IMR-90 (cell line): ENCODE measurements at regions not wholly inside any gene's neighbourhood (a gene's known extent, or its start where the extent isn't known, plus 50 kb on each side); places are given as distances from the start of the nearest gene placed in this dataset.

Source experiments
- ATAC-seq: fragments of 200-7000 bp; cut with Tn5 transposase; 2 replicates; pipeline ENCODE4 v1.9.1; 2020; ENCODE audit warnings: low read depth, mild to moderate bottlenecking, moderate library complexity
- BruUV-seq: library from RNA; stranded (reverse); fragments of 400-500 nt; replicated peaks from 2 replicates; lab custom pipeline; 2021; lab: Mats Ljungman, UMichigan
- CTCF ChIA-PET: fragments of 300-600 bp; formaldehyde crosslinking; extraction: SDS; loops from one replicate; lab custom pipeline; 2021; ENCODE audit warnings: antibody characterized with exemption; lab: Yijun Ruan, JAX
- POLR2A ChIA-PET: fragments of 300-600 bp; sonication (Branson Sonifier 250); formaldehyde crosslinking; loops from one replicate; lab custom pipeline; 2022; ENCODE audit warnings: antibody characterized with exemption; ENCODE audit not compliant: unreplicated experiment; lab: Charles Lee
- DNase-seq: peaks from one replicate; pipeline ENCODE4 v3.0.0; 2013
- H2AFZ ChIP-seq: replicated peaks from 2 replicates; pipeline ENCODE3; 2013; ENCODE audit warnings: low read length, mild to moderate bottlenecking; ENCODE audit not compliant: poor library complexity
- H2AK5ac ChIP-seq: 2 replicates; pipeline ENCODE4 v1.6.1; 2013; ENCODE audit warnings: low read depth, low read length, inconsistent platforms
- H2AK9ac ChIP-seq: replicated peaks from 2 replicates; pipeline ENCODE3; 2013; ENCODE audit warnings: mild to moderate bottlenecking, low read depth, low read length, moderate library complexity; ENCODE audit not compliant: poor library complexity
- H2BK120ac ChIP-seq: 2 replicates; pipeline ENCODE4 v1.6.1; 2013; ENCODE audit warnings: low read depth, low read length, inconsistent platforms
- H2BK15ac ChIP-seq: 3 replicates; pipeline ENCODE4 v1.6.1; 2013; ENCODE audit warnings: low read depth, low read length, inconsistent platforms
- H2BK20ac ChIP-seq: 2 replicates; pipeline ENCODE4 v1.6.1; 2013; ENCODE audit warnings: low read depth, mild to moderate bottlenecking, inconsistent platforms, low read length, moderate library complexity
- H2BK5ac ChIP-seq: 2 replicates; pipeline ENCODE4 v1.6.1; 2013; ENCODE audit warnings: mild to moderate bottlenecking, low read depth, low read length, inconsistent platforms; ENCODE audit not compliant: poor library complexity, severe bottlenecking
- H3K14ac ChIP-seq: replicated peaks from 2 replicates; pipeline ENCODE4 v1.6.1; 2013; ENCODE audit warnings: low read depth, low read length, inconsistent platforms
- H3K18ac ChIP-seq: 2 replicates; pipeline ENCODE4 v1.6.1; 2013; ENCODE audit warnings: low read depth, low read length, control low read depth
- H3K23ac ChIP-seq: 2 replicates; pipeline ENCODE4 v1.6.1; 2013; ENCODE audit warnings: low read depth, low read length, inconsistent platforms
- H3K27ac ChIP-seq: 2 replicates; pipeline ENCODE4 v1.5.1; 2013; ENCODE audit warnings: mild to moderate bottlenecking, control low read depth, low read length; ENCODE audit not compliant: insufficient read depth
- H3K27me3 ChIP-seq: 2 replicates; pipeline ENCODE4 v1.6.1; 2013; ENCODE audit warnings: low read length; ENCODE audit not compliant: control insufficient read depth, insufficient read depth
- H3K36me3 ChIP-seq: 2 replicates; pipeline ENCODE4 v1.6.1; 2013; ENCODE audit warnings: low read length, mixed read lengths; ENCODE audit not compliant: control insufficient read depth, insufficient read depth
- H3K4ac ChIP-seq: 2 replicates; pipeline ENCODE4 v1.6.1; 2013; ENCODE audit warnings: low read depth, low read length, inconsistent platforms
- H3K4me1 ChIP-seq: 2 replicates; pipeline ENCODE4 v1.6.1; 2013; ENCODE audit warnings: low read length, mixed read lengths; ENCODE audit not compliant: control insufficient read depth, insufficient read depth
- H3K4me2 ChIP-seq: 2 replicates; pipeline ENCODE4 v1.6.1; 2013; ENCODE audit warnings: low read depth, mild to moderate bottlenecking, control low read depth, low read length, moderate library complexity
- H3K4me3 ChIP-seq: 2 replicates; pipeline ENCODE4 v1.5.1; 2013; ENCODE audit warnings: low read depth, mild to moderate bottlenecking, control low read depth, low read length, moderate library complexity; ENCODE audit not compliant: insufficient read depth
- H3K56ac ChIP-seq: 2 replicates; pipeline ENCODE4 v1.6.1; 2013; ENCODE audit warnings: low read length, inconsistent platforms; ENCODE audit not compliant: insufficient read depth; ENCODE audit errors: extremely low read depth
- H3K79me1 ChIP-seq, 2 experiments: 2 replicates each; pipeline ENCODE4 v1.6.1; 2013; ENCODE audit warnings: low read length in 2 of 2, inconsistent platforms in 1 of 2, low read depth in 1 of 2
- H3K9ac ChIP-seq: 2 replicates; pipeline ENCODE4 v1.6.1; 2013; ENCODE audit warnings: low read depth, low read length, control low read depth
- H3K9me1 ChIP-seq: 2 replicates; pipeline ENCODE4 v1.6.1; 2013; ENCODE audit warnings: low read length, inconsistent platforms; ENCODE audit not compliant: insufficient read depth
- H3K9me3 ChIP-seq: 2 replicates; pipeline ENCODE4 v1.6.1; 2013; ENCODE audit warnings: low read length; ENCODE audit not compliant: control insufficient read depth, insufficient read depth
- H4K20me1 ChIP-seq: 2 replicates; pipeline ENCODE4 v1.6.1; 2013; ENCODE audit warnings: low read length, inconsistent platforms; ENCODE audit not compliant: insufficient read depth
- H4K5ac ChIP-seq: 2 replicates; pipeline ENCODE4 v1.6.1; 2013; ENCODE audit warnings: mild to moderate bottlenecking, low read depth, low read length, control low read depth
- H4K8ac ChIP-seq, 2 experiments: 2 replicates each; pipeline ENCODE4 v1.6.1; 2013; ENCODE audit warnings: low read depth in 2 of 2, low read length in 2 of 2, control low read depth in 1 of 2, inconsistent platforms in 1 of 2
- H4K91ac ChIP-seq: 2 replicates; pipeline ENCODE4 v1.6.1; 2013; ENCODE audit warnings: low read depth, low read length, inconsistent platforms; ENCODE audit not compliant: insufficient read depth
- CEBPB ChIP-seq: IDR thresholded peaks from 2 replicates; pipeline ENCODE4 v1.6.1; 2012; ENCODE audit warnings: low read depth, low read length, improper control_type of control experiment
- POLR2A ChIP-seq: IDR thresholded peaks from 2 replicates; pipeline ENCODE4 v1.6.1; 2012; ENCODE audit warnings: mild to moderate bottlenecking, low read depth, low read length
- RCOR1 ChIP-seq: IDR thresholded peaks from 2 replicates; pipeline ENCODE4 v1.6.1; 2012; ENCODE audit warnings: mild to moderate bottlenecking, low read length, improper control_type of control experiment; ENCODE audit not compliant: insufficient replicate concordance
- WGBS, 2 experiments: methylation state at CpG; one replicate each; pipeline versions ENCODE4 v1.1.5 to v1.1.7; 2013; ENCODE audit warnings: missing lambda C conversion rate in 2 of 2; ENCODE audit not compliant: insufficient read length in 1 of 2; ENCODE audit errors: extremely low coverage in 2 of 2; 5-methylcytosine and 5-hydroxymethylcytosine counted together
- dilution Hi-C: fragments of 300-500 bp; cut with HindIII; formaldehyde crosslinking; loops from one replicate; pipeline ENCODE4 v1.14.3; 2018; ENCODE audit warnings: low sequenced_read_pairs; ENCODE audit not compliant: unreplicated experiment
- in situ Hi-C: fragments of 300-500 bp; cut with MboI; formaldehyde crosslinking; loops from 3 replicates; pipeline ENCODE4 v1.14.3; 2019; ENCODE audit warnings: low sequenced_read_pairs, inconsistent platforms, mixed read lengths
- intact Hi-C: fragments of 100-400 bp; cut with micrococcal nuclease; formaldehyde crosslinking; loops from 2 replicates; pipeline ENCODE4 v1.10.0; 2022
- TF ChIP-seq, protein P1 (sequence below): fragments of 150-350 bp; IDR thresholded peaks from 2 replicates; pipeline ENCODE4 v1.6.1; 2016; ENCODE audit warnings: low read depth, mild to moderate bottlenecking, low read length, moderate library complexity, borderline replicate concordance

DNA sequence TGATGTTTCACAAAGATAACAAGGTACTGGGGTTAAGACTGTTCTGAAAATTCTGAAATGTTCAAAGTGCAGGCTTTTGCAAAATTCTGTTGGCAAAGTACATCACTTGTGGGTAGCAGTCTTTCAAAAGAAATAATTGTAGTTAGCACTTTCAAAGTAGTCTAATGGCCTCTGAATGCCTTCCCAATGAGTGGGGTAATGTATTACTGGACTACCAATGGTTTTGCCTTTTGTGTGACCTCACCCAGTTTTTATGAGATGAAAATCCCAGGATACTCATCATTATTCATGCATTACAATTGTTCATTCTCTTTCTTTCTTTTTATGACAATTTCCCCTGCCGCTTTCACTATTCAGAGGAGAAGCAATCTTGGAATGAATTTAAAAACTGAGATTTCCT is 686.1 kb downstream of the GLUD2 start:
- H3K18ac ChIP-seq, result no peak overlapping the region
- ChIA-PET POLR2A (no interaction called here), CTCF (no interaction called here)
- H3K79me1 ChIP-seq, result no peaks in the 10 kb centered on the region
- H3K23ac ChIP-seq, result no peak overlapping the region
- no peak overlapping the region for H3K4me3 ChIP-seq
- no peak overlapping the region for H2AFZ ChIP-seq
- no peak overlapping the region for H2BK20ac ChIP-seq
- ATAC-seq (no peak), DNase-seq (no peak)
- H3K4ac ChIP-seq, result no peak overlapping the region
- no peak overlapping the region for H3K56ac ChIP-seq
- intact Hi-C loops (no loop called here), in situ Hi-C loops (no loop called here), dilution Hi-C loops (no loop called here)
- TF ChIP-seq POLR2A (no peak), CEBPB (no peak), RCOR1 (no peak)
- TF ChIP-seq, protein P1, sequence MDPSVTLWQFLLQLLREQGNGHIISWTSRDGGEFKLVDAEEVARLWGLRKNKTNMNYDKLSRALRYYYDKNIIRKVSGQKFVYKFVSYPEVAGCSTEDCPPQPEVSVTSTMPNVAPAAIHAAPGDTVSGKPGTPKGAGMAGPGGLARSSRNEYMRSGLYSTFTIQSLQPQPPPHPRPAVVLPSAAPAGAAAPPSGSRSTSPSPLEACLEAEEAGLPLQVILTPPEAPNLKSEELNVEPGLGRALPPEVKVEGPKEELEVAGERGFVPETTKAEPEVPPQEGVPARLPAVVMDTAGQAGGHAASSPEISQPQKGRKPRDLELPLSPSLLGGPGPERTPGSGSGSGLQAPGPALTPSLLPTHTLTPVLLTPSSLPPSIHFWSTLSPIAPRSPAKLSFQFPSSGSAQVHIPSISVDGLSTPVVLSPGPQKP, result no peak
- no CpG with 5 or more reads among the region's 1 CpG for WGBS, 2 experiments
- H3K9me3 ChIP-seq, result peaks cover 3% of the 10 kb centered on the region; the same call in 1 of the 2 replicates
- no peak overlapping the region for H3K9ac ChIP-seq
- H2BK15ac ChIP-seq, result no peak overlapping the region
- no peak overlapping the region for H4K5ac ChIP-seq
- H3K27me3 ChIP-seq, result no peaks in the 10 kb centered on the region
- H3K4me2 ChIP-seq, result no peak overlapping the region
- H4K20me1 ChIP-seq, result no peaks in the 10 kb centered on the region
- no peak overlapping the region for H4K91ac ChIP-seq
- no peak overlapping the region for H4K8ac ChIP-seq
- H2AK5ac ChIP-seq, result no peak overlapping the region
- no peak overlapping the region for H2BK5ac ChIP-seq
- H3K14ac ChIP-seq, result no peak overlapping the region
- BruUV-seq, result no TSS peak
- H2BK120ac ChIP-seq, result no peak overlapping the region
- H3K9me1 ChIP-seq, result no peaks in the 10 kb centered on the region
- H3K36me3 ChIP-seq, result no peaks in the 10 kb centered on the region
- no peak overlapping the region for H3K27ac ChIP-seq
- no peak overlapping the region for H2AK9ac ChIP-seq
- H3K4me1 ChIP-seq, result no peaks in the 10 kb centered on the region
